HepG2 (cell line): ENCODE measurements at regions not wholly inside any gene's neighbourhood (a gene's known extent, or its start where the extent isn't known, plus 50 kb on each side); places are given as distances from the start of the nearest gene placed in this dataset.

Experiments
- MAFK ChIP-seq, 2 experiments: IDR thresholded peaks in 1 of 2; conservative IDR thresholded peaks in 1 of 2; 2 replicates each; pipeline ENCODE4 v1.6.1; 2011; ENCODE audit warnings: improper control_type of control experiment in 2 of 2, low read length in 2 of 2
- NFE2L2 ChIP-seq: fragments of 150-350 bp; IDR thresholded peaks from 2 replicates; pipeline ENCODE4 v1.6.1; 2014; ENCODE audit warnings: low read length
- POLR2A ChIP-seq, 2 experiments: IDR thresholded peaks; 2 replicates each; pipeline ENCODE4 v1.6.1; 2011; ENCODE audit warnings: low read depth in 2 of 2, low read length in 2 of 2, mild to moderate bottlenecking in 1 of 2, moderate library complexity in 1 of 2; ENCODE audit not compliant: insufficient read depth in 1 of 2
- RAD21 ChIP-seq: fragments of 450-650 bp; formaldehyde crosslinking; IDR thresholded peaks from 2 replicates; pipeline ENCODE4 v1.5.0; 2020; ENCODE audit warnings: mild to moderate bottlenecking
- SMAD1 ChIP-seq: sonication (generic); formaldehyde crosslinking; IDR thresholded peaks from 2 replicates; pipeline ENCODE4 v1.4.0; 2020; ENCODE audit warnings: missing genetic modification reagents, low read depth, mild to moderate bottlenecking, borderline replicate concordance
- TBP ChIP-seq: sonication (generic); formaldehyde crosslinking; IDR thresholded peaks from 2 replicates; pipeline ENCODE4 v1.5.0; 2020; ENCODE audit warnings: missing genetic modification reagents
- TF ChIP-seq, protein P1 (sequence below): sonication (generic); formaldehyde crosslinking; IDR thresholded peaks from 2 replicates; pipeline ENCODE4 v1.5.0; 2020; ENCODE audit warnings: mild to moderate bottlenecking, missing genetic modification reagents, moderate library complexity
- TF ChIP-seq, protein P2 (sequence below): sonication (generic); formaldehyde crosslinking; conservative IDR thresholded peaks from 2 replicates; pipeline ENCODE4 v1.5.0; 2020; ENCODE audit warnings: missing genetic modification reagents
- TF ChIP-seq, protein P3 (sequence below): sonication (generic); formaldehyde crosslinking; IDR thresholded peaks from 2 replicates; pipeline ENCODE4 v1.5.0; 2020; ENCODE audit warnings: mild to moderate bottlenecking, missing genetic modification reagents, borderline replicate concordance
- TF ChIP-seq, protein P4 (sequence below): sonication (generic); formaldehyde crosslinking; IDR thresholded peaks from 2 replicates; pipeline ENCODE4 v1.4.0; 2020; ENCODE audit warnings: missing genetic modification reagents, borderline replicate concordance
- TF ChIP-seq, protein P5 (sequence below): IDR thresholded peaks from 2 replicates; pipeline ENCODE4 v1.6.1; 2012; ENCODE audit warnings: inconsistent platforms

DNA sequence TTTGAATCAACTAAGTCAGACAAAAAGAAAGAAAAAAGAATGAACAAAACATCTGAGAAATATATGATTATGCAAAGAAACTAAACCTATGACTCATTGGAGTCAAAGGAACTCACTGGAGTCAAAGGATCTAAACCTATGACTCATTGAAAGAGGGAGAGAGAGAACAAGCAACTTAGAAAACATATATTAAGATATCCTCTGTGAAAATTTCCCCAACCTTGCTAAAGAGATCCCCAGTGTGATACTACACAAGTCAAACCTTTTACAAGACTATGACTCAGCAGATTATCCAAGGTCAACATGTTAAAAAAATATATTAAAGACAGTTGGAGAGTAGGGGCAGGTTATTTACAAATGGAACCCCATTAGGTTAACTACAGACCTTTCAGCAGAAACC lies 1538.3 kb downstream of the NCAM2 start:
- TF ChIP-seq MAFK (conservative IDR thresholded peaks at IDR 0.05 in 1 of 2, IDR thresholded peaks at IDR 0.05 in 1 of 2; ENCODE audit: low read length in 2 of 2) (peak; percentile 14 to 46; a peak in 2 of 4 replicates), NFE2L2 (peak; percentile 82), SMAD1 (CRISPR knock-in tag) (no peak), POLR2A (IDR thresholded peaks at IDR 0.05; ENCODE audit: insufficient read depth in 1 of 2, low read depth in 2 of 2, low read length in 2 of 2) (no peak), RAD21 (no peak), TBP (CRISPR knock-in tag) (no peak)
- TF ChIP-seq, protein P1, sequence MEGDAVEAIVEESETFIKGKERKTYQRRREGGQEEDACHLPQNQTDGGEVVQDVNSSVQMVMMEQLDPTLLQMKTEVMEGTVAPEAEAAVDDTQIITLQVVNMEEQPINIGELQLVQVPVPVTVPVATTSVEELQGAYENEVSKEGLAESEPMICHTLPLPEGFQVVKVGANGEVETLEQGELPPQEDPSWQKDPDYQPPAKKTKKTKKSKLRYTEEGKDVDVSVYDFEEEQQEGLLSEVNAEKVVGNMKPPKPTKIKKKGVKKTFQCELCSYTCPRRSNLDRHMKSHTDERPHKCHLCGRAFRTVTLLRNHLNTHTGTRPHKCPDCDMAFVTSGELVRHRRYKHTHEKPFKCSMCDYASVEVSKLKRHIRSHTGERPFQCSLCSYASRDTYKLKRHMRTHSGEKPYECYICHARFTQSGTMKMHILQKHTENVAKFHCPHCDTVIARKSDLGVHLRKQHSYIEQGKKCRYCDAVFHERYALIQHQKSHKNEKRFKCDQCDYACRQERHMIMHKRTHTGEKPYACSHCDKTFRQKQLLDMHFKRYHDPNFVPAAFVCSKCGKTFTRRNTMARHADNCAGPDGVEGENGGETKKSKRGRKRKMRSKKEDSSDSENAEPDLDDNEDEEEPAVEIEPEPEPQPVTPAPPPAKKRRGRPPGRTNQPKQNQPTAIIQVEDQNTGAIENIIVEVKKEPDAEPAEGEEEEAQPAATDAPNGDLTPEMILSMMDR (CRISPR knock-in tag): no peak
- TF ChIP-seq, protein P2, sequence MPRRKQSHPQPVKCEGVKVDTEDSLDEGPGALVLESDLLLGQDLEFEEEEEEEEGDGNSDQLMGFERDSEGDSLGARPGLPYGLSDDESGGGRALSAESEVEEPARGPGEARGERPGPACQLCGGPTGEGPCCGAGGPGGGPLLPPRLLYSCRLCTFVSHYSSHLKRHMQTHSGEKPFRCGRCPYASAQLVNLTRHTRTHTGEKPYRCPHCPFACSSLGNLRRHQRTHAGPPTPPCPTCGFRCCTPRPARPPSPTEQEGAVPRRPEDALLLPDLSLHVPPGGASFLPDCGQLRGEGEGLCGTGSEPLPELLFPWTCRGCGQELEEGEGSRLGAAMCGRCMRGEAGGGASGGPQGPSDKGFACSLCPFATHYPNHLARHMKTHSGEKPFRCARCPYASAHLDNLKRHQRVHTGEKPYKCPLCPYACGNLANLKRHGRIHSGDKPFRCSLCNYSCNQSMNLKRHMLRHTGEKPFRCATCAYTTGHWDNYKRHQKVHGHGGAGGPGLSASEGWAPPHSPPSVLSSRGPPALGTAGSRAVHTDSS (CRISPR knock-in tag): no peak
- TF ChIP-seq, protein P3, sequence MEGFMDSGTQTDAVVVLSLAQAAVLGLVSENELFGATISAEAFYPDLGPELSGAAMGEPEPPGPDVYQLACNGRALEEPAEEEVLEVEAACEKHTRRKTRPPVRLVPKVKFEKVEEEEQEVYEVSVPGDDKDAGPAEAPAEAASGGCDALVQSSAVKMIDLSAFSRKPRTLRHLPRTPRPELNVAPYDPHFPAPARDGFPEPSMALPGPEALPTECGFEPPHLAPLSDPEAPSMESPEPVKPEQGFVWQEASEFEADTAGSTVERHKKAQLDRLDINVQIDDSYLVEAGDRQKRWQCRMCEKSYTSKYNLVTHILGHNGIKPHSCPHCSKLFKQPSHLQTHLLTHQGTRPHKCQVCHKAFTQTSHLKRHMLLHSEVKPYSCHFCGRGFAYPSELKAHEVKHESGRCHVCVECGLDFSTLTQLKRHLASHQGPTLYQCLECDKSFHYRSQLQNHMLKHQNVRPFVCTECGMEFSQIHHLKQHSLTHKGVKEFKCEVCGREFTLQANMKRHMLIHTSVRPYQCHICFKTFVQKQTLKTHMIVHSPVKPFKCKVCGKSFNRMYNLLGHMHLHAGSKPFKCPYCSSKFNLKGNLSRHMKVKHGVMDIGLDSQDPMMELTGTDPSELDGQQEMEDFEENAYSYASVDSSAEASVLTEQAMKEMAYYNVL: no peak
- TF ChIP-seq, protein P4, sequence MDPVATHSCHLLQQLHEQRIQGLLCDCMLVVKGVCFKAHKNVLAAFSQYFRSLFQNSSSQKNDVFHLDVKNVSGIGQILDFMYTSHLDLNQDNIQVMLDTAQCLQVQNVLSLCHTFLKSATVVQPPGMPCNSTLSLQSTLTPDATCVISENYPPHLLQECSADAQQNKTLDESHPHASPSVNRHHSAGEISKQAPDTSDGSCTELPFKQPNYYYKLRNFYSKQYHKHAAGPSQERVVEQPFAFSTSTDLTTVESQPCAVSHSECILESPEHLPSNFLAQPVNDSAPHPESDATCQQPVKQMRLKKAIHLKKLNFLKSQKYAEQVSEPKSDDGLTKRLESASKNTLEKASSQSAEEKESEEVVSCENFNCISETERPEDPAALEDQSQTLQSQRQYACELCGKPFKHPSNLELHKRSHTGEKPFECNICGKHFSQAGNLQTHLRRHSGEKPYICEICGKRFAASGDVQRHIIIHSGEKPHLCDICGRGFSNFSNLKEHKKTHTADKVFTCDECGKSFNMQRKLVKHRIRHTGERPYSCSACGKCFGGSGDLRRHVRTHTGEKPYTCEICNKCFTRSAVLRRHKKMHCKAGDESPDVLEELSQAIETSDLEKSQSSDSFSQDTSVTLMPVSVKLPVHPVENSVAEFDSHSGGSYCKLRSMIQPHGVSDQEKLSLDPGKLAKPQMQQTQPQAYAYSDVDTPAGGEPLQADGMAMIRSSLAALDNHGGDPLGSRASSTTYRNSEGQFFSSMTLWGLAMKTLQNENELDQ: no peak
- TF ChIP-seq, protein P5, sequence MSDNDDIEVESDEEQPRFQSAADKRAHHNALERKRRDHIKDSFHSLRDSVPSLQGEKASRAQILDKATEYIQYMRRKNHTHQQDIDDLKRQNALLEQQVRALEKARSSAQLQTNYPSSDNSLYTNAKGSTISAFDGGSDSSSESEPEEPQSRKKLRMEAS: no peak
